ENCODE measurements at regions not wholly inside any gene's neighbourhood (a gene's known extent, or its start where the extent isn't known, plus 50 kb on each side); places are given as distances from the start of the nearest gene placed in this dataset.

GRCh38 chr21:28086861-28087581 is 905.7 kb downstream of the LTN1 start:
- no peak overlapping the region for H3K4me3 Mint-ChIP-seq
- peaks cover 29% of the 10 kb centered on the region for H3K36me3 Mint-ChIP-seq
- ChIA-PET CTCF (no interaction called here), POLR2A (no interaction called here)
- ATAC-seq = no peak
- H3K9me3 Mint-ChIP-seq = peaks cover 37% of the 10 kb centered on the region
- H3K27me3 Mint-ChIP-seq (ENCODE audit: low read depth) = no peaks in the 10 kb centered on the region
- H3K4me1 Mint-ChIP-seq = peaks cover 30% of the 10 kb centered on the region
- DNase-seq (ENCODE audit: low spot score) = no peak
- H3K27ac Mint-ChIP-seq = no peak overlapping the region
- TF ChIP-seq ATF2 (CRISPR knock-in tag; IDR thresholded peaks at IDR 0.05; ENCODE audit: borderline replicate concordance, low read depth) = no peak
- TF ChIP-seq MLX (CRISPR knock-in tag; IDR thresholded peaks at IDR 0.05) = no peak
- no peak for TF ChIP-seq SP1 (CRISPR knock-in tag; conservative IDR thresholded peaks at IDR 0.05)
- no peak for TF ChIP-seq NR2C2 (CRISPR knock-in tag; IDR thresholded peaks at IDR 0.05)
- TF ChIP-seq TP53 (CRISPR knock-in tag; IDR thresholded peaks at IDR 0.05) = no peak
- TF ChIP-seq FOXJ3 (CRISPR knock-in tag; IDR thresholded peaks at IDR 0.05; ENCODE audit: borderline replicate concordance) = no peak
- TF ChIP-seq NR3C1 (CRISPR knock-in tag; conservative IDR thresholded peaks at IDR 0.05; ENCODE audit: low read depth) = no peak
- no peak for TF ChIP-seq GRHL2 (CRISPR knock-in tag; IDR thresholded peaks at IDR 0.05; ENCODE audit: insufficient replicate concordance, severe bottlenecking)
- TF ChIP-seq SMAD4 (CRISPR knock-in tag; IDR thresholded peaks at IDR 0.05) = no peak
- TF ChIP-seq GABPB1 (CRISPR knock-in tag; IDR thresholded peaks at IDR 0.05) = no peak

GRCh38 chr21:28084951-28085350 is 907.7 kb downstream of the LTN1 start:
- CTCF ChIA-PET = no interaction called here
- Mint-ChIP-seq H3K36me3 (peaks cover 29% of the 10 kb centered on the region), H3K27ac (no peak overlapping the region), H3K27me3 (ENCODE audit: low read depth) (no peaks in the 10 kb centered on the region), H3K4me1 (peaks cover 22% of the 10 kb centered on the region), H3K9me3 (peaks cover 37% of the 10 kb centered on the region), H3K4me3 (no peak overlapping the region)
- DNase-seq (ENCODE audit: low spot score) = no peak
- POLR2A ChIA-PET = no interaction called here
- ATAC-seq = no peak
- TF ChIP-seq ZNF416 (CRISPR knock-in tag; IDR thresholded peaks at IDR 0.05) = no peak
- TF ChIP-seq ZNF671 (CRISPR knock-in tag; IDR thresholded peaks at IDR 0.05) = no peak
- TF ChIP-seq FOXP4 (CRISPR knock-in tag; IDR thresholded peaks at IDR 0.05) = no peak
- no peak for TF ChIP-seq ATF3 (CRISPR knock-in tag; conservative IDR thresholded peaks at IDR 0.05)
- TF ChIP-seq NFYB (CRISPR knock-in tag; conservative IDR thresholded peaks at IDR 0.05; ENCODE audit: low read depth) = no peak
- TF ChIP-seq PREB (CRISPR knock-in tag; IDR thresholded peaks at IDR 0.05; ENCODE audit: borderline replicate concordance) = no peak
- no peak for TF ChIP-seq ZNF121 (CRISPR knock-in tag; IDR thresholded peaks at IDR 0.05)
- TF ChIP-seq RELA (CRISPR knock-in tag; IDR thresholded peaks at IDR 0.05; ENCODE audit: borderline replicate concordance) = no peak
- no peak for TF ChIP-seq MAX (CRISPR knock-in tag; IDR thresholded peaks at IDR 0.05)
- TF ChIP-seq ZSCAN18 (CRISPR knock-in tag; IDR thresholded peaks at IDR 0.05) = no peak
- TF ChIP-seq ZNF317 (CRISPR knock-in tag; IDR thresholded peaks at IDR 0.05; ENCODE audit: borderline replicate concordance, low read depth) = no peak
- TF ChIP-seq ZNF532 (CRISPR knock-in tag; IDR thresholded peaks at IDR 0.05; ENCODE audit: borderline replicate concordance) = no peak
